Stomach (tissue), 8 donors: ENCODE measurements at regions not wholly inside any gene's neighbourhood (a gene's known extent, or its start where the extent isn't known, plus 50 kb on each side); places are given as distances from the start of the nearest gene placed in this dataset.

Experiments used
- DNase-seq, 2 donors: peaks; one replicate each; pipeline versions ENCODE4 v3.0.0 to v3.0.0-alpha.2; 2013 to 2019
- H3K27ac ChIP-seq, 5 donors: fragments of 200-600 bp in 4 of 5; sonication (generic) in 4 of 5; one replicate each; pipeline ENCODE4 v1.5.1; 2013 to 2019; ENCODE audit warnings: mild to moderate bottlenecking in 1 of 5, moderate library complexity in 1 of 5
- H3K27me3 ChIP-seq, 3 donors: fragments of 200-600 bp; sonication (generic); one replicate each; pipeline ENCODE4 v1.5.1; 2017 to 2019; ENCODE audit warnings: mixed run types in 1 of 3
- H3K36me3 ChIP-seq, 4 donors: fragments of 200-600 bp; sonication (generic); 1 replicate in 3 of 4; 2 replicates in 1 of 4; pipeline ENCODE4 v1.5.1; 2016 to 2019
- H3K4me1 ChIP-seq, 4 donors: fragments of 200-600 bp; sonication (generic); one replicate each; pipeline ENCODE4 v1.5.1; 2016 to 2019
- H3K4me3 ChIP-seq, 4 donors: fragments of 200-600 bp; sonication (generic) in 3 of 4; one replicate each; pipeline ENCODE4 v1.5.1; 2016 to 2019; ENCODE audit warnings: mild to moderate bottlenecking in 1 of 4
- H3K9me3 ChIP-seq, 4 donors: fragments of 200-600 bp; sonication (generic); one replicate each; pipeline ENCODE4 v1.5.1; 2016 to 2019
- CTCF ChIP-seq, 7 experiments: fragments of 450-650 bp in 4 of 7; fragments of 200-600 bp in 3 of 7; sonication (generic) in 3 of 7; IDR thresholded peaks; one replicate each; pipeline ENCODE4 v1.5.1; 2016 to 2019; ENCODE audit warnings: antibody characterized with exemption in 7 of 7, control low read depth in 2 of 7, mild to moderate bottlenecking in 1 of 7
- EP300 ChIP-seq: sonication (generic); formaldehyde crosslinking; IDR thresholded peaks from one replicate; pipeline ENCODE4 v1.6.1; 2017; ENCODE audit warnings: antibody characterized with exemption
- POLR2A ChIP-seq, 4 donors: fragments of 450-650 bp; IDR thresholded peaks; one replicate each; pipeline ENCODE4 v1.6.1; 2016; ENCODE audit warnings: antibody characterized with exemption in 4 of 4, control low read depth in 2 of 4, mild to moderate bottlenecking in 1 of 4, moderate library complexity in 1 of 4
- POLR2AphosphoS5 ChIP-seq, 3 donors: sonication (generic); formaldehyde crosslinking; IDR thresholded peaks; one replicate each; pipeline ENCODE4 v1.6.1; 2016; ENCODE audit warnings: antibody characterized with exemption in 3 of 3
- WGBS, 5 donors: extraction: QIAGEN DNeasy Blood & Tissue Kit in 3 of 5; methylation state at CpG; one replicate each; pipeline versions ENCODE4 v1.1.5 to v1.1.7; 2013 to 2018; 5-methylcytosine and 5-hydroxymethylcytosine counted together
- intact Hi-C: fragments of 100-400 bp; cut with DNase I; formaldehyde crosslinking; loops from one replicate; pipeline ENCODE4 v1.15.1; 2023; ENCODE audit warnings: low total_unique reads
- donor health status: healthy with polysubstance abuse.
- donor health status: Bipolar disorder and iron deficiency.
- donor health status: healthy.

- intact Hi-C loops: no loop called here
- Histone ChIP-seq H3K27me3 (no peaks in the 10 kb centered on the region), H3K9me3 (no peaks in the 10 kb centered on the region), H3K4me1 (no peaks in the 10 kb centered on the region), H3K36me3 (no peaks in the 10 kb centered on the region), H3K4me3 (no peak overlapping the region), H3K27ac (no peak overlapping the region)
- WGBS, 5 donors: 47 to 65% (median 63%) methylated on average over 5 of the region's 5 CpGs
- DNase-seq: no peak
- TF ChIP-seq CTCF (IDR thresholded peaks at IDR 0.05) (no peak), EP300 (no peak), POLR2AphosphoS5 (IDR thresholded peaks at IDR 0.05) (no peak), POLR2A (IDR thresholded peaks at IDR 0.05) (no peak)
These were observed 598.4 kb downstream of the FBXO15 start for GRCh38 chr18:73549236-73549635.

- intact Hi-C loops: no loop called here
- 0 to 31% (median 17%) methylated on average over 1 of the region's 1 CpG for WGBS, 5 donors
- peak in 1 of 2 donors; percentile 34 for DNase-seq
- no peaks in the 10 kb centered on the region for H3K4me1 ChIP-seq
- no peak for TF ChIP-seq POLR2A (IDR thresholded peaks at IDR 0.05)
- TF ChIP-seq POLR2AphosphoS5 (IDR thresholded peaks at IDR 0.05): no peak
- TF ChIP-seq CTCF (IDR thresholded peaks at IDR 0.05): no peak
- TF ChIP-seq EP300: no peak
- no peak overlapping the region for H3K27ac ChIP-seq
- H3K27me3 ChIP-seq: no peaks in the 10 kb centered on the region
- no peaks in the 10 kb centered on the region for H3K36me3 ChIP-seq
- H3K4me3 ChIP-seq: no peak overlapping the region
- H3K9me3 ChIP-seq: no peaks in the 10 kb centered on the region
These were observed 602.2 kb downstream of the FBXO15 start for GRCh38 chr18:73545472-73545871.

GRCh38 chr18:73544617-73545016 lies 603.0 kb downstream of the FBXO15 start:
- WGBS, 5 donors: 56 to 76% (median 63%) methylated on average over 2 of the region's 2 CpGs
- intact Hi-C loops: no loop called here
- Histone ChIP-seq H3K27ac (no peak overlapping the region), H3K4me3 (no peak overlapping the region), H3K27me3 (no peaks in the 10 kb centered on the region), H3K9me3 (no peaks in the 10 kb centered on the region), H3K36me3 (no peaks in the 10 kb centered on the region), H3K4me1 (no peaks in the 10 kb centered on the region)
- TF ChIP-seq EP300: no peak
- no peak for TF ChIP-seq CTCF (IDR thresholded peaks at IDR 0.05)
- TF ChIP-seq POLR2A (IDR thresholded peaks at IDR 0.05): no peak
- TF ChIP-seq POLR2AphosphoS5 (IDR thresholded peaks at IDR 0.05): no peak
- DNase-seq: no peak

DNA sequence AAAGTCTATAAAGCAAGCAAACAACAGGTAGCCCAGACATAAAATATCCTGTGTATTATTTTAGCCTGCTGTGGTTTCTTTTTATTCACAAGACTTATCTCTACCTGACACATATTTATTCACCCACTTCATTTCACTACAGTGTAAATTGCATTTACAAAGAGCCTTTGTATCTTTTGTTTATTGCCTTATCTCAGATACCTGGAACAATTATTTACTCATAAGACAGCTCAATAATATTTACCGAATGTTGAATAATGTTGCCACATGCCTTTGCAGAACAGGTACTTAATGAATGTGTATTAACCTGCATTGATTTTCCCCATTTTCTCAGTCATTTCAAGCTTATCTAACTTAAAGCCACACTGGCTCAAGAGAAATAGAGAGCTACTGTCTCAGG lies 603.6 kb downstream of the FBXO15 start:
- TF ChIP-seq EP300 (no peak), POLR2A (IDR thresholded peaks at IDR 0.05) (no peak), POLR2AphosphoS5 (IDR thresholded peaks at IDR 0.05) (no peak), CTCF (IDR thresholded peaks at IDR 0.05) (no peak)
- H3K27ac ChIP-seq: no peak overlapping the region
- intact Hi-C loops: no loop called here

More for the DNA sequence above, 603.6 kb downstream of the FBXO15 start:
- H3K27me3 ChIP-seq: no peaks in the 10 kb centered on the region
- 19 to 38% (median 31%) methylated on average over 1 of the region's 1 CpG for WGBS, 5 donors
- H3K9me3 ChIP-seq: no peaks in the 10 kb centered on the region
- DNase-seq: peak in 1 of 2 donors; percentile 28
- no peaks in the 10 kb centered on the region for H3K36me3 ChIP-seq
- no peaks in the 10 kb centered on the region for H3K4me1 ChIP-seq
- no peak overlapping the region for H3K4me3 ChIP-seq
